ENCODE measurements at regions not wholly inside any gene's neighbourhood (a gene's known extent, or its start where the extent isn't known, plus 50 kb on each side); places are given as distances from the start of the nearest gene placed in this dataset.

GRCh38 chr6:26183237-26183580 lies 96.0 kb downstream of the HFE start:
- peaks cover 0 to 4% (median 0%) of the 10 kb centered on the region in 4 donors for H3K9me3 ChIP-seq (ENCODE audit: control insufficient read depth in 4 of 4, insufficient read depth in 3 of 4, low read length in 3 of 4)
- H3K4me1 ChIP-seq (ENCODE audit: control insufficient read depth in 5 of 5, insufficient read depth in 5 of 5, low read length in 5 of 5) = peaks cover 0 to 8% (median 4%) of the 10 kb centered on the region in 5 donors
- TF ChIP-seq CTCF (IDR thresholded peaks at IDR 0.05; ENCODE audit: control extremely low read depth, extremely low read depth) = no peak
- DNase-seq (no peak), ATAC-seq (ENCODE audit: insufficient read depth, low FRiP score) (no peak)
- H3K27ac ChIP-seq (ENCODE audit: low read depth in 1 of 2, low read length in 1 of 2) = peak overlapping the region; percentile 59 to 86
- H3K36me3 ChIP-seq (ENCODE audit: control insufficient read depth in 4 of 4, insufficient read depth in 4 of 4, low read length in 4 of 4) = no peaks in the 10 kb centered on the region
- H3K9ac ChIP-seq (ENCODE audit: insufficient read depth in 1 of 2, low read length in 2 of 2) = peak overlapping the region in 1 of 2 donors; percentile 52
- WGBS, 2 donors = 6 to 8% methylated on average over 11 of the region's 11 CpGs
- peak overlapping the region; percentile 31 for H3K4me3 ChIP-seq
- H3K27me3 ChIP-seq (ENCODE audit: control insufficient read depth in 3 of 3, insufficient read depth in 3 of 3, low read length in 2 of 3) = no peaks in the 10 kb centered on the region

GRCh38 chr6:26183581-26184366 lies 96.5 kb downstream of the HFE start:
- TF ChIP-seq CTCF (IDR thresholded peaks at IDR 0.05; ENCODE audit: control extremely low read depth, extremely low read depth) = no peak
- H3K4me3 ChIP-seq = peak overlapping the region; percentile 41
- no peaks in the 10 kb centered on the region for H3K27me3 ChIP-seq (ENCODE audit: control insufficient read depth in 3 of 3, insufficient read depth in 3 of 3, low read length in 2 of 3)
- 1% methylated on average over 36 of the region's 36 CpGs for WGBS, 2 donors
- peaks cover 0 to 5% (median 0%) of the 10 kb centered on the region in 4 donors for H3K9me3 ChIP-seq (ENCODE audit: control insufficient read depth in 4 of 4, insufficient read depth in 3 of 4, low read length in 3 of 4)
- DNase-seq (peak; percentile 83 to 98 (median 97)), ATAC-seq (ENCODE audit: insufficient read depth, low FRiP score) (peak; percentile 86)
- H3K9ac ChIP-seq (ENCODE audit: insufficient read depth in 1 of 2, low read length in 2 of 2) = peak overlapping the region; percentile 42 to 83
- H3K27ac ChIP-seq (ENCODE audit: low read depth in 1 of 2, low read length in 1 of 2) = peak overlapping the region; percentile 86 to 92
- H3K36me3 ChIP-seq (ENCODE audit: control insufficient read depth in 4 of 4, insufficient read depth in 4 of 4, low read length in 4 of 4) = no peaks in the 10 kb centered on the region
- H3K4me1 ChIP-seq (ENCODE audit: control insufficient read depth in 5 of 5, insufficient read depth in 5 of 5, low read length in 5 of 5) = peaks cover 0 to 11% (median 7%) of the 10 kb centered on the region in 5 donors

GRCh38 chr6:26184367-26184891 lies 97.2 kb downstream of the HFE start:
- Histone ChIP-seq H3K27me3 (ENCODE audit: control insufficient read depth in 3 of 3, insufficient read depth in 3 of 3, low read length in 2 of 3) (no peaks in the 10 kb centered on the region), H3K9ac (ENCODE audit: insufficient read depth in 1 of 2, low read length in 2 of 2) (peak overlapping the region; percentile 42 to 83), H3K27ac (ENCODE audit: low read depth in 1 of 2, low read length in 1 of 2) (peak overlapping the region in 1 of 2 donors; percentile 17), H3K9me3 (ENCODE audit: control insufficient read depth in 4 of 4, insufficient read depth in 3 of 4, low read length in 3 of 4) (peaks cover 0 to 5% (median 0%) of the 10 kb centered on the region in 4 donors), H3K4me3 (peak overlapping the region; percentile 41), H3K36me3 (ENCODE audit: control insufficient read depth in 4 of 4, insufficient read depth in 4 of 4, low read length in 4 of 4) (no peaks in the 10 kb centered on the region), H3K4me1 (ENCODE audit: control insufficient read depth in 5 of 5, insufficient read depth in 5 of 5, low read length in 5 of 5) (peaks cover 0 to 11% (median 7%) of the 10 kb centered on the region in 5 donors)
- no peak for ATAC-seq (ENCODE audit: insufficient read depth, low FRiP score)
- WGBS, 2 donors = 50 to 59% methylated on average over 10 of the region's 10 CpGs
- TF ChIP-seq CTCF (IDR thresholded peaks at IDR 0.05; ENCODE audit: control extremely low read depth, extremely low read depth) = no peak
- DNase-seq = peak in 1 of 3 donors; percentile 31
